Retinal pigment epithelial cell (primary cell): ENCODE measurements at regions not wholly inside any gene's neighbourhood (a gene's known extent, or its start where the extent isn't known, plus 50 kb on each side); places are given as distances from the start of the nearest gene placed in this dataset.

ENCODE experiments used
- DNase-seq: peaks from one replicate; pipeline ENCODE4 v3.0.0-alpha.2; 2010; ENCODE audit warnings: low read depth
- H3K4me3 ChIP-seq: 2 replicates; pipeline ENCODE4 v1.5.1; 2011; ENCODE audit warnings: mild to moderate bottlenecking, low read length, control low read depth, moderate library complexity
- TF ChIP-seq, protein P1 (sequence below): conservative IDR thresholded peaks from 2 replicates; pipeline ENCODE4 v1.5.1; 2011; ENCODE audit warnings: low read depth, low read length, control low read depth, inconsistent platforms

DNA sequence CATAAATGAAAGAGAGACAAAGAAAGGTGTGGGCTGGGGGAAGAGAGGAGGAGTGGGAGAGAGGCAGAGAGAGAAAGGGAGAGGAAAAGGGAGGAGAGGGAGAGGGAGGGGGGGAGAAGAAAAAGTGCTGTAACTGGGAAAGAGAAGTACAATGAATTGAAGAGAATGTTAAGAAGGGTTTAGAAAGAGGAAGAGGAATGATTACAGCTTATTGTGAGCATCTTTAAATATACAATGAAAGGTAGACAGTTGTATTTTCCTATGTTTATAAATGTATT lies 229.1 kb upstream of the PMFBP1 start:
- TF ChIP-seq, protein P1, sequence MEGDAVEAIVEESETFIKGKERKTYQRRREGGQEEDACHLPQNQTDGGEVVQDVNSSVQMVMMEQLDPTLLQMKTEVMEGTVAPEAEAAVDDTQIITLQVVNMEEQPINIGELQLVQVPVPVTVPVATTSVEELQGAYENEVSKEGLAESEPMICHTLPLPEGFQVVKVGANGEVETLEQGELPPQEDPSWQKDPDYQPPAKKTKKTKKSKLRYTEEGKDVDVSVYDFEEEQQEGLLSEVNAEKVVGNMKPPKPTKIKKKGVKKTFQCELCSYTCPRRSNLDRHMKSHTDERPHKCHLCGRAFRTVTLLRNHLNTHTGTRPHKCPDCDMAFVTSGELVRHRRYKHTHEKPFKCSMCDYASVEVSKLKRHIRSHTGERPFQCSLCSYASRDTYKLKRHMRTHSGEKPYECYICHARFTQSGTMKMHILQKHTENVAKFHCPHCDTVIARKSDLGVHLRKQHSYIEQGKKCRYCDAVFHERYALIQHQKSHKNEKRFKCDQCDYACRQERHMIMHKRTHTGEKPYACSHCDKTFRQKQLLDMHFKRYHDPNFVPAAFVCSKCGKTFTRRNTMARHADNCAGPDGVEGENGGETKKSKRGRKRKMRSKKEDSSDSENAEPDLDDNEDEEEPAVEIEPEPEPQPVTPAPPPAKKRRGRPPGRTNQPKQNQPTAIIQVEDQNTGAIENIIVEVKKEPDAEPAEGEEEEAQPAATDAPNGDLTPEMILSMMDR: no peak
- DNase-seq: no peak
- no peak overlapping the region for H3K4me3 ChIP-seq

DNA sequence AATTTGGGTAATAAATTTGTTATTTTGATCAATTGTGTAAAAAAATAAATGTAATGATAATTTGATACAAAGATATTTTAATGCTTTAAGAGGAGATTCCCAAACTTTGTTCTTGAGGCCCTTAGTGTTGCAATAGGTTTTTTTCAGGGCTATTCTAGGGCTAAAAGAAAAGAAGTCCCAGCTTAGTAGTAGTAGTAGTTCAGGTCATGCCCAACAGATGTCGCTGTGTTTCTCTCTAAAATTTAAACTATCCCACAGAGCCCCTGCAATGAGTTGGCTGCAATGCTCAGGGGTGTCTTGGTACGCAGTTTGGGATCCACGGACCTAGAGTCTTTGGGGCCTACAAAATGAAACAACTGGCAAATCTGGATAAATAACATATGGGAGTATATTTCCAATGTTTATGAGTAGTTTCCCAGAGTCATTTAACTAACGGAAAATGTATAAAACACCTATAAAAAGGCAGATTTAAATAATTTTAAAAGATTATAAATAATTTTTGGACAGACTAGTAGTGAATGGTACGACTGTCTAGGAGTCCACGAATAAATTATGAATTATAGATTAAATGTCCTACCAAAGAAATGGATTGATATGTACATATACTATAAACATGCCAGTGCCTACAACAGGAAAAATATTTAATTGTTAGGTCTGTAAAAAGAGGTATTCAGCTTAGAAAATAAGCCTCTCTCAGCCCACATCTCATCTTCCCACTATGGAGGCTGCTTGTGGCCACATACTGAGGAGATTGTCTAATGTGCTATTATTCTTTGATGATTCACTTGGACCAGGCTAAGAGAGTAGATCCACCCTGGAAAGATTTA lies 228.5 kb upstream of the PMFBP1 start:
- DNase-seq: peak; percentile 9
- TF ChIP-seq, protein P1: peak; percentile 76
- H3K4me3 ChIP-seq: no peak overlapping the region

DNA sequence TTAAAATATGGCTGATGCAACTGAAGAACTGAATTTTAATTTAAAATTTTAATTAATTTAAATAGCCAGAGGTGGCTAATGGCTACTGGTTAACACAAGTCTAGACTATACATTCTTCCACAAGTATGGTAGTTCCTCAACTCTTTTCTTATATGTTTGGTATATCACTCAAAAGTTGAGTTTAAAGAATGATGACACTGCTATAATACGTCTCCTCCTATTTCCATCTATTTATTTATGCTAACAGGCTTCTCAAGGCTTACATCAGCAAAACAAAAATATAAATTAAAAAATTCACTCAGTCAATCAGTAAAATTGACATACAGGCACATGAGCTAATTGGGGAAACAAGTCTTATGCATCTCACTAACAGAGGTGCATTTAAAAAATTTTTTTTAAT lies 227.9 kb upstream of the PMFBP1 start:
- TF ChIP-seq, protein P1: no peak
- no peak for DNase-seq

DNA sequence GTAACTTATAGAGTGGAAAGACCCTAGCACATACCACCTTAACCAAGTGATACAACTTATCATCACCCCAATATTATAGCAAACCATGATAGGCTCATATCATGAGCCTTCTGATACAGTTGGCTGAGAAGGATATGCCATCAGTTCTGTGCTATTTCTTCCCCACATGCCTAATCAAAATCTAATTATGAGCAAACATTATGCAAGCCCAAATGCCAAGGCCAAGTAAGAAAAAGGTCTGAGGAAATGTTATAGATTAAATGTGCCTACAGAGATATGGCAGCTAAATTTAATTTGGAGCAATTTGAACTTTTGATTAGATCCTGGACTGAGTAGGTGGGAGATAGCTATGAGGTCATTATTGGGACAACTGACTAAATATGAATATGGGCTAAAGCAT lies 225.9 kb upstream of the PMFBP1 start:
- no peak for DNase-seq
- TF ChIP-seq, protein P1: no peak
- no peak overlapping the region for H3K4me3 ChIP-seq

More for the DNA sequence above, 227.9 kb upstream of the PMFBP1 start:
- H3K4me3 ChIP-seq: no peak overlapping the region

DNA sequence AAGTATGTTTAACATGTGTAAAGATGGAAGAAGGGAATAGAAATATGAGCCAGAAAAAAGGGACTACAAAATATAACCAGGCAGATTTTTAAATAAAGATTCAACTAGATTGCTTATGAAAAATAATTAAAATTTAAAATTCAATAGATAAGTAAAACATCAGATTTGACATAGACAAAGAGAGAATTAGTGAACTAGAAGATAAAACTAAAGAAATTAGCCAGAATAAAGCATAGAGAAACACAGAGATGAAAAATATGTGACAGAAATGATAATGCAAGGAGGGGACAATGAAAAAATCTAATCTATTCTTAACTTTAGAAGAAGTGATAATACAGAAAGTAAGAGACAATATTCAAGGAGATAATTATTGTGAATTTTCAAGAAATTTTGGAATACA lies 222.6 kb upstream of the PMFBP1 start:
- TF ChIP-seq, protein P1: no peak
- H3K4me3 ChIP-seq: no peak overlapping the region
- no peak for DNase-seq

DNA sequence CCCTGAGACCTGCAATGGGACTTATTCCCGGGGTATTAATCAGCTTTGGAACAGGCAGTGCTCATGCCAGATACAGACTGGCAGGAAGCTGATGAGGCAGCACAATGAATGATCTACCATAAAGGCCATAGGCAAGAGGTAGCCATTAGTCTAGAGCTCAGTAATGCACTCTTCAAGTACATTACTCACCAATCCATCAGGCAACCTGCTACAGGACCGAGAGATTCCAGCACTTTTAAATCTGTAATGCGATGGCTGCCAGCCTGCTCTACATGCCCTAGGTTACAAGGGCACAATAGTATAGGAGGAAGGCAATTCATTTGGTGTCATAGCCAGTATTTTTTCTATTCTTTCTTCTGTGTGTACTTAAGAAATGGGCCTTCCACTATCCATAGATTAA lies 217.8 kb upstream of the PMFBP1 start:
- TF ChIP-seq, protein P1: no peak
- no peak overlapping the region for H3K4me3 ChIP-seq
- no peak for DNase-seq

DNA sequence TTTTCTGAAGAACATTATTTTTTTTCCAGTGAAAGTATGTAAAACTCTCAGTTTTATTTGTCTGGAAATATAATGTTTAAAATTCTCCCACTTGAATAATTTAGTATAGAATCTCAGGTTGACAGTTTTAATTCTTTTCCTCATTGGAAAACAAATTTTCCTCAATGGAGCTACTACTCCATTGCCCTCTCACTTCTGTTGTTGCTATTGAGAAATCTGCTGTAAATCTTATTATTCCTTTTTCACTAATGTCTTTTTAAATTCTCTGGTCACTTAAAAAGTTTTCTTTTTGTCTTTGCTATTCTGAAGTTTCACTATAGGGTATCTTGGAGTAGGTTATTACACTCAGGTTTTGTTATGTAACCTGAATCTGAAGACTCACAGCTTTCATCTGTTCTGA lies 216.1 kb upstream of the PMFBP1 start:
- TF ChIP-seq, protein P1: no peak
- DNase-seq: no peak
- no peak overlapping the region for H3K4me3 ChIP-seq
